GM23248 (cell line): ENCODE measurements at regions not wholly inside any gene's neighbourhood (a gene's known extent, or its start where the extent isn't known, plus 50 kb on each side); places are given as distances from the start of the nearest gene placed in this dataset.

Experiments used
- EZH2 ChIP-seq: fragments of 200-600 bp; sonication (generic); IDR thresholded peaks from 2 replicates; pipeline ENCODE4 v1.6.1; 2018; ENCODE audit warnings: antibody characterized with exemption, mild to moderate bottlenecking; ENCODE audit not compliant: insufficient read depth, poor library complexity, severe bottlenecking
- EZH2phosphoT487 ChIP-seq: fragments of 200-600 bp; sonication (generic); IDR thresholded peaks from 2 replicates; pipeline ENCODE4 v1.6.1; 2018; ENCODE audit warnings: antibody characterized with exemption, moderate library complexity, mild to moderate bottlenecking, low read depth; ENCODE audit not compliant: insufficient read depth

DNA sequence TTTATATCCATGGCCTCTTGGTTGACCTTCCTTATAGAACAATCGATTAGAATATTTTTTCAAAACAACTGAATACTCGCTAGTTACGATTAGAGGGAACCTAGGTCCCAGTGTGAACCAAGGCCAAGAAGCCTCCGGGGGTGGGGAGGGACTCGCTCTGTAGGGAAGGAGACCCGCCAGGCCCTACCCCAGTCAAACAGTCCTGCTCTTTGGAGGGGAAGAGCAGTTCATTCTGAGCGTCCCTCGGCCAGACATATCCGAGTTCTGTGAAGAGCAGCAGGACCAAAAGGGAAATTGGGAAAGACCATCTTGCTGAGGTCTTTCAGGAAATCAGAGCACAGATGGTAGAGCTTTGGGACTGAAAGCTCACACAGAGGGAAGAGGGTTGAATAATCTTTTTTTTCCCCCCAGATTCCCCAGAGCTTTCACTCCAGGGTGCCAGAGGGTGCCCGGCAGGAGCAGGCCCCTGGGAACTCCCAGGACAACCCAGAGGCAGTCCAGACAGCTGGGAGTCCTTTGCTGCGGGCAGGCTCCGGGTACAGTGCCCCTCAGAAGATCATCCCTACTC lies 137.2 kb upstream of the HES1 start:
- no peak for TF ChIP-seq EZH2
- no peak for TF ChIP-seq EZH2phosphoT487
